Thymus (tissue), 11 donors: ENCODE measurements at regions not wholly inside any gene's neighbourhood (a gene's known extent, or its start where the extent isn't known, plus 50 kb on each side); places are given as distances from the start of the nearest gene placed in this dataset.
A peak's percentile ranks its signal among the peaks of the same experiment; 100 is the strongest.
"Not testable (repeated sequence)": the region's sequence is repeated elsewhere in the genome, so short reads cannot be mapped to it uniquely, and the experiment has no call there.

Experiments
- DNase-seq, 9 donors: peaks; one replicate each; pipeline ENCODE4 v3.0.0-alpha.2; 2013; ENCODE audit warnings: low spot score in 9 of 9, low read depth in 6 of 9, missing footprints in 1 of 9
- H3K27ac ChIP-seq, 2 donors: one replicate each; pipeline ENCODE4 v1.5.1; 2013; ENCODE audit warnings: control low read depth in 1 of 2, low read depth in 1 of 2, low read length in 1 of 2, mild to moderate bottlenecking in 1 of 2, moderate library complexity in 1 of 2
- H3K27me3 ChIP-seq, 2 donors: one replicate each; pipeline ENCODE4 v1.5.1; 2013; ENCODE audit warnings: low read length in 1 of 2; ENCODE audit not compliant: control insufficient read depth in 2 of 2, insufficient read depth in 1 of 2
- H3K36me3 ChIP-seq, 2 donors: one replicate each; pipeline ENCODE4 v1.5.1; 2013; ENCODE audit warnings: low read length in 1 of 2, mild to moderate bottlenecking in 1 of 2, moderate library complexity in 1 of 2; ENCODE audit not compliant: control insufficient read depth in 2 of 2, insufficient read depth in 2 of 2
- H3K4me1 ChIP-seq, 2 donors: one replicate each; pipeline ENCODE4 v1.5.1; 2013; ENCODE audit warnings: low read length in 2 of 2; ENCODE audit not compliant: control insufficient read depth in 2 of 2, insufficient read depth in 2 of 2
- H3K4me3 ChIP-seq, 2 donors: one replicate each; pipeline ENCODE4 v1.5.1; 2013; ENCODE audit warnings: low read length in 2 of 2, control low read depth in 1 of 2, mild to moderate bottlenecking in 1 of 2
- H3K9me3 ChIP-seq, 2 donors: one replicate each; pipeline ENCODE4 v1.5.1; 2013; ENCODE audit warnings: low read length in 1 of 2, mild to moderate bottlenecking in 1 of 2; ENCODE audit not compliant: control insufficient read depth in 2 of 2, insufficient read depth in 1 of 2
- WGBS: extraction: QIAGEN DNeasy Blood & Tissue Kit; methylation state at CpG from one replicate; pipeline ENCODE4 v1.1.7; 2013; 5-methylcytosine and 5-hydroxymethylcytosine counted together
- donor health status: healthy.

DNA sequence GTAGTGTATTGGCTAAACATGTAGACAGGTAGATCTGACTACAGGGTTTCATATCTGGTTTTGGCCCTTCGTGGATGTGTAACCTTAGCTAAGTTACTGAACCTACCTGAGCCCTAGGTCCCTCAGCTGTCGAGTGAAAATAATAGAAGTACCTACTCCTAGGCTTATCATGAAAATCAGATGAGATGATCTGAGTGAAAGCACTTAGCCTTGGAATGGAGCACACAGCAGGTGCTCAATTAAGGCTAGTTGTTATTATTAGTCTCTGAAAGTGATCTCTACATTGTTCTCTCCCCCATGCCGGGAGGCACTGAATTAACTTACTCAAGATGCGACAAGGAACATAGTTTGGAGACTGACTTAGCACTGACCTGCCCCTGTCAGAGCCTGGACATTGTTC, 174.7 kb upstream of the ZNF217 start:
- H3K36me3 ChIP-seq = no peaks in the 10 kb centered on the region
- DNase-seq = no peak
- no peak overlapping the region for H3K27ac ChIP-seq
- 96% methylated on average over 4 of the region's 4 CpGs for WGBS
- peaks cover 0 to 4% of the 10 kb centered on the region in 2 donors for H3K4me1 ChIP-seq
- H3K4me3 ChIP-seq = no peak overlapping the region
- H3K27me3 ChIP-seq = no peaks in the 10 kb centered on the region
- peaks cover 0 to 3% of the 10 kb centered on the region in 2 donors for H3K9me3 ChIP-seq

DNA sequence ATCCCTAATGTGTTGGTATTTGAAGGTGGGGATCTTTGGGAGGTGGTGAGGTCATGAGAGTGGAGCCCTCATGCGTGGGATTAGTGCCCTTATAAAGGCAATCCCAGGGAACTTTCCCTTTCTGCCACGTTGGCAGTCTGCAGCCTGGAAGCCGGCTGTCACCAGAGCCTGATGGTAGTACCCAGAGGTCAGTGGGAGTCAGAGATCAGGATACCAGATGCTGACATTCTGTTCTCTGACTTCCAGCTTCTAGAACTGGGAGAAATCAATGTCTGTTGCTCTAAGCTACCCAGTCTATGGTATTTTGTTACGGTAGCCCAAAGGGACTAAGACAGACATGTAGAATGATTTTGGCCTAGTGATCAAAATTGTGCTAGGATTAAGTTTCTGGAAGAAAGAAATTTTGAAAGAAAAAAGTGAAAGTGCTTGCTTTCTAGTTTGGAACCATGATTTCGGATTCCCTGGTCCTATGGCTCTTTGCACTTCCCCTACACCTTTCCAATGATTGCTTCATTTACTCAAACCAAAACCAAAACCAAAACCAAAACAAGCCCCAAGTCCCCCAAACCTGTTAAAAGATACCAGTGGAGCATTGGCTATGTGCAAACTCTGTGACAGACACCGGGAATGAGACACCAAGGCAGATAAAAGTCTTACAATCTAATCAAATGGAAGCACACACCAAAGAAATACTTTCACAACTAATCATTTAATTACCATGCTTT, 173.7 kb upstream of the ZNF217 start:
- H3K9me3 ChIP-seq = peaks cover 0 to 7% of the 10 kb centered on the region in 2 donors
- DNase-seq = peak in 1 of 9 donors; percentile 39
- no peak overlapping the region for H3K27ac ChIP-seq
- 90% methylated on average over 6 of the region's 6 CpGs for WGBS
- no peak overlapping the region for H3K4me3 ChIP-seq
- peaks cover 0 to 4% of the 10 kb centered on the region in 2 donors for H3K4me1 ChIP-seq
- H3K36me3 ChIP-seq = no peaks in the 10 kb centered on the region
- H3K27me3 ChIP-seq = no peaks in the 10 kb centered on the region

DNA sequence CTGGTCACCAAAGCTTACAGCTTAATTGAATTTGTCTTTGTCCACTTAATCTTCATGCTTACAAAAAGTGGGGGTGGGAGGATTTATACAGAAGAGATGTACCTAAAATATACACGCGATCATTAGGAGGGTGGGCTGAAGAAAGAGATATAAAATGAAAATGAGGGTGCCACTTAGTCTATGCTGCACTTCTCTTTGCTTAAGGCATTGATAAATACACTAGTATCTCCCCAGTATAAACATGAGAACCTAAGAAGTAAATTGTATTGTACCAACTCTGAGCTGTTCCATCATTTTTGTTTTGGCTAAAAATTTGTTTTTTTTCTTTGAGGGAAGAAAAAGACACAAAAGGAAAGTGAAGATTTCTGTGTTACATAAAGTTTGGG, 170.8 kb upstream of the ZNF217 start:
- H3K36me3 ChIP-seq = no peaks in the 10 kb centered on the region
- H3K27me3 ChIP-seq = no peaks in the 10 kb centered on the region
- H3K27ac ChIP-seq = no peak overlapping the region
- peaks cover 0 to 4% of the 10 kb centered on the region in 2 donors for H3K4me1 ChIP-seq
- WGBS = 92% methylated on average over 2 of the region's 2 CpGs
- H3K9me3 ChIP-seq = peaks cover 0 to 7% of the 10 kb centered on the region in 2 donors
- DNase-seq = no peak
- H3K4me3 ChIP-seq = no peak overlapping the region

DNA sequence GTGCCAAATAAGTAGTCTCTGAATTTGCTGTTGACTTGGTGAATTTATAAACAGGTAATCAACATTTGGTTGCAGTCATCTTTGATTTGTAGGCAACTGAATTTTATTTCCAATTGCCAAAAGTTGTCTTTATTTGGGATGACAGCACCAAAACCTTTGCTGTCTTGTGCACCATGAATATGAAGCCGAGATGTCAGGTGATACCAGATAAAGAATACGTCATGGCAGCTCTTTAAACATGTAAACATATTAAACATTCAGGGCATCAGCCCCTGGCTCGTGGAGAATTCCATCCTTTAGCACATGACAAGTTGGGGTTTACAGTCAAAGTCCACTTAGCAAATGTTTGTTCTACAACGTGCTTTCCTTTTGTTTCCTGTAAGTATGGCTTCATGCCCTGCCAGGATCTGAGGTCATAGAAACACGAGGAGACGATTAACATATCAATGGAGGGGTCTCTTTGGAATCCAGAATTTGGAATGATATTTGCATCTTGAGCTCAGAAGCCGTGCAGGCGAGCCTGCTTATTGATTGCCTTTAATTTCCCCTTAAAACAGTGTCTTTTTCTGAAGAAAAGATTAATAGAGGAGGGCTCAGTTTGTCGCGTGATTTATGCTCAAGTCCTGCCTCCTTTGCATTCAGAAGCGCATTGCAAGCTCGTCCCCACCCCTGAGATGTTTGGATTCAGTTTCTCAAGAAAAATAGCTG, 170.2 kb upstream of the ZNF217 start:
- DNase-seq = no peak
- WGBS = 86% methylated on average over 12 of the region's 12 CpGs
- Histone ChIP-seq H3K4me1 (peaks cover 0 to 4% of the 10 kb centered on the region in 2 donors), H3K27me3 (no peaks in the 10 kb centered on the region), H3K36me3 (no peaks in the 10 kb centered on the region), H3K27ac (no peak overlapping the region), H3K9me3 (peaks cover 0 to 7% of the 10 kb centered on the region in 2 donors), H3K4me3 (no peak overlapping the region)

DNA sequence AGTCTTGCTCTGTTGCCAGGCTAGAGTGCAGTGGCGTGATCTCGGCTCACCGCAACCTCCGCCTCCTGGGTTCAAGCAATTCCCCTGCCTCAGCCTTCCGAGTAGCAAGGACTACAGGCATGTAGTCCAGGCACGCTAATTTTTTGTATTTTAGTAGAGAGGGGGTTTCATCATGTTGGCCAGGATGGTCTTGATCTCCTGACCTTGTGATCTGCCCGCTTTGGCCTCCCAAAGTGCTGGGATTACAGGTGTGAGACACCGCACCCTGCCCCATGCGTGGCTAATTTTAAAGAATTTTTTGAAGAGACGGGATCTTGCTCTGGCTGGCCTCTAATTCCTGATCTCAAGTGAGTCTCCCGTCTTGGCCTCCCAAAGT, 168.8 kb upstream of the ZNF217 start:
- not testable (repeated sequence) for H3K4me3 ChIP-seq, H3K36me3 ChIP-seq, H3K27me3 ChIP-seq, H3K4me1 ChIP-seq, H3K27ac ChIP-seq, DNase-seq, H3K9me3 ChIP-seq
- WGBS = 98% methylated on average over 11 of the region's 11 CpGs

DNA sequence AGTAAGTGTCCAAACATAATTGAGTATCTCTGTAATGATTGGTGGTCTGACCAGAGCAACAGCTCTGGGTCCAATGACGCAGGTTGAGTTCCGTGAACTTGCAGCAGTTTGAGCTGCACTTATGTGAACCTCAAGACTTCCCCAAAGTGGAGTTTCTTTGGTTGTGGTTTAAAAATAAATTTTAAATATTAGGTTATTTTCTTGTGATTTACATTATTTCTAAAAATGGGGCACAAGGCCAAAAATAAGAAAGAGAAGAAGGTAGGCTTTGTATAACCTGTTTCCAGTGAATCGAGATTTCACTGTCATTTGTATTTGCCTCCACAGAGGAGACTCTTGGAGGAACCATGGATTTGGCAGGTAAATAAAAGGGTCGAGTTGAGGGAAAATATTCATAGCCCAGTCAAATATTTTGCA, 166.4 kb upstream of the ZNF217 start:
- Histone ChIP-seq H3K36me3 (no peaks in the 10 kb centered on the region), H3K27me3 (no peaks in the 10 kb centered on the region), H3K4me3 (no peak overlapping the region), H3K9me3 (peaks cover 0 to 4% of the 10 kb centered on the region in 2 donors), H3K27ac (no peak overlapping the region), H3K4me1 (peaks cover 2 to 11% of the 10 kb centered on the region in 2 donors)
- 96% methylated on average over 4 of the region's 4 CpGs for WGBS
- DNase-seq = no peak

DNA sequence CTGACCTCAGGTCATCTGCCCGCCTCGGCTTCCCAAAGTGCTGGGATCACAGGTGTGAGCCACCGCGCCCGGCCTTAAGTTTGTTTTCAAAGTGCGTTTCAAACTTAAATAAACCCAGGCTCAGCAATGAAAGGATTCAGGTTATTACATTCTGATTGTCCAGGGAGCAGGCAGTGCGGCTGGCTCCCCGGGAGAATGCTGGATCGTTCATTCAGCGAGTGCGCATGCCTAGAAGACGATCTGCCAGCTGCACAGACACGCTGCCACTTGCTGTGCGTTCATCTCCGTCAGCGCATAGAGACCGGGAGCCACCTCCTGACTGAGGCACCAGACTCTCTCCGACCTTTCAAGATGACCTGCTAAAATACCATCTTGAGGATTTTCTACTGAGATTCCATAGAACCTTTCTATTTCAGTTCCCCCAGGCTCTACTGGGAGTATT, 163.9 kb upstream of the ZNF217 start:
- Histone ChIP-seq H3K27ac (no peak overlapping the region), H3K27me3 (no peaks in the 10 kb centered on the region), H3K9me3 (no peaks in the 10 kb centered on the region), H3K4me3 (no peak overlapping the region), H3K4me1 (peaks cover 15 to 33% of the 10 kb centered on the region in 2 donors), H3K36me3 (no peaks in the 10 kb centered on the region)
- 96% methylated on average over 18 of the region's 18 CpGs for WGBS
- DNase-seq = no peak

DNA sequence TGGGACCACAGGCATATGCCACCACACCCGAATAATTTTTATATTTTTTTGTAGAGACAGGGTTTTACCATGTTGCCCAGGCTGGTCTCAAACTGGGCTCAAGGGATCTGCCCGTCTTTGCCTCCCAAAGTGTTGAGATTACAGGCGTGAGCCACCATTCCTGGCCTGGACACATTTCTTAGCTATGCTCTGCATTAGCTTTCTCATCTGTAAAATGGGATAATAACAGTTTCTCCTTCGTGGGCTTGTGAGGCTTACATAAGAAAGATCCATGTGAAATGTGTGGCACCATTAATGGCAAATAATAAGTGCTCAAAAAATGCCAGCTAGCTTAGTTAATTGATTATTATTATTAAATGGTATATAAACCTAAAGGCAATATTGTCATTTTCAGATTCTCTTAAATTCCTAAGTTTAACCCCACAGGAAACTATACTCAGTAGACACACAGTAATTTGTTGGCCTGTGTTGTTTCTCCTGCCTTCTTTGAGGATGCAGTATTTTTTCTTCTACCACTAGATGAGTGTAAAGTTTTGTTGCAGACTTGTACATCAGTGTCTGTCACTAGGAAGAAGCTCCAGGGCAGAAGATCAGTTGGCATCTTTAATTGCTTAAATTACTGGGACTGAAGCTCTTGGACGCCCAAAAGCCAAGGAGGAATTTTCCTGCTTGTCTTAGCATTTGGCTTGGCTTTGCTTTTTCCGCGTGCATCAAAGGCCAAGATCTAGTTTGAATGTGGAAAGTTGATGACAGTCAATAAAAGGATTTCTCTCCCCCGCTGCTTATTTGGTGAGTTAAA, 162.3 kb upstream of the ZNF217 start:
- Histone ChIP-seq H3K9me3 (no peaks in the 10 kb centered on the region), H3K4me1 (peaks cover 26 to 49% of the 10 kb centered on the region in 2 donors)
- WGBS = 97% methylated on average over 8 of the region's 8 CpGs

More for the DNA sequence above, 162.3 kb upstream of the ZNF217 start:
- Histone ChIP-seq H3K36me3 (no peaks in the 10 kb centered on the region), H3K27ac (no peak overlapping the region), H3K4me3 (no peak overlapping the region), H3K27me3 (no peaks in the 10 kb centered on the region)
- DNase-seq = no peak
